GM12878 (cell line): ENCODE measurements at regions not wholly inside any gene's neighbourhood (a gene's known extent, or its start where the extent isn't known, plus 50 kb on each side); places are given as distances from the start of the nearest gene placed in this dataset.

Source experiments
- ATAC-seq: fragments of 200-7000 bp; cut with Tn5 transposase; 3 replicates; pipeline ENCODE4 v1.9.1; 2020; ENCODE audit warnings: mild to moderate bottlenecking, moderate library complexity
- BruUV-seq: library from RNA; stranded (reverse); fragments of 400-500 nt; replicated peaks from 2 replicates; lab custom pipeline; 2021; lab: Mats Ljungman, UMichigan
- CTCF ChIA-PET: fragments of 300-600 bp; sonication (Branson Sonifier 250); formaldehyde crosslinking; extraction: SDS; loops from one replicate; lab custom pipeline; 2021; ENCODE audit warnings: inconsistent platforms; lab: Yijun Ruan, JAX
- POLR2A ChIA-PET: fragments of 350-600 bp; formaldehyde crosslinking; extraction: SDS; loops from one replicate; lab custom pipeline; 2021; ENCODE audit warnings: inconsistent platforms; lab: Charles Lee
- RAD21 ChIA-PET: fragments of 300-600 bp; sonication (Branson Sonifier 250); formaldehyde crosslinking; loops from one replicate; lab custom pipeline; 2023; ENCODE audit warnings: antibody characterized with exemption; ENCODE audit not compliant: unreplicated experiment; lab: Charles Lee
- SMC1A ChIA-PET: fragments of 300-600 bp; sonication (Branson Sonifier 250); formaldehyde crosslinking; loops from one replicate; lab custom pipeline; 2023; ENCODE audit not compliant: unreplicated experiment, uncharacterized antibody; lab: Charles Lee
- DNase-seq: peaks from one replicate; pipeline ENCODE4 v3.0.0-alpha.2; 2011; ENCODE audit warnings: low read depth, low spot score
- FAIRE-seq: peaks from 3 replicates; lab custom pipeline; 2011; peaks lifted over from hg19 to GRCh38; lab: Jason Lieb, UNC
- H2AFZ ChIP-seq: 2 replicates; pipeline ENCODE4 v1.6.0; 2011; ENCODE audit warnings: low read depth, low read length, control low read depth; ENCODE audit not compliant: control insufficient read depth
- H3K27ac ChIP-seq: 2 replicates; pipeline ENCODE4 v1.5.1; 2011; ENCODE audit warnings: control low read depth; ENCODE audit not compliant: control insufficient read depth, insufficient read depth
- H3K27me3 ChIP-seq, 2 experiments: replicated peaks in 1 of 2; 2 replicates each; pipeline versions ENCODE4 v1.6.0 to v1.6.1; 2011; ENCODE audit warnings: low read length in 1 of 2; ENCODE audit not compliant: control insufficient read depth in 2 of 2, insufficient read depth in 2 of 2
- H3K36me3 ChIP-seq, 2 experiments: 2 replicates each; pipeline ENCODE4 v1.5.1; 2011; ENCODE audit warnings: low read length in 1 of 2; ENCODE audit not compliant: control insufficient read depth in 2 of 2, insufficient read depth in 2 of 2
- H3K4me1 ChIP-seq: 2 replicates; pipeline ENCODE4 v1.6.1; 2011; ENCODE audit warnings: mild to moderate bottlenecking, low read length, moderate library complexity, mixed read lengths; ENCODE audit not compliant: control insufficient read depth, insufficient read depth
- H3K4me2 ChIP-seq: 2 replicates; pipeline ENCODE4 v1.6.0; 2011; ENCODE audit warnings: control low read depth; ENCODE audit not compliant: control insufficient read depth, insufficient read depth
- H3K4me3 ChIP-seq: fragments of 200-600 bp; sonication (generic); 2 replicates; pipeline ENCODE4 v1.5.1; 2016
- H3K79me2 ChIP-seq: 2 replicates; pipeline ENCODE4 v1.6.0; 2011; ENCODE audit warnings: low read length; ENCODE audit not compliant: control insufficient read depth, insufficient read depth
- H3K9ac ChIP-seq: 2 replicates; pipeline ENCODE4 v1.8.0; 2011; ENCODE audit warnings: low read length, control low read depth, mixed read lengths; ENCODE audit not compliant: control insufficient read depth, insufficient read depth
- H3K9me3 ChIP-seq: replicated peaks from 3 replicates; pipeline ENCODE4 v1.5.1; 2011; ENCODE audit warnings: mild to moderate bottlenecking, low read length; ENCODE audit not compliant: control insufficient read depth, insufficient read depth
- H4K20me1 ChIP-seq: 2 replicates; pipeline ENCODE4 v1.6.0; 2011; ENCODE audit not compliant: control insufficient read depth, insufficient read depth
- ASH2L ChIP-seq: fragments of 300-600, 200-600 bp; sonication (generic); IDR thresholded peaks from 2 replicates; pipeline ENCODE4 v1.6.1; 2017; ENCODE audit warnings: low read depth, mild to moderate bottlenecking, borderline replicate concordance
- LARP7 ChIP-seq: fragments of 450-650 bp; IDR thresholded peaks from 2 replicates; pipeline ENCODE4 v1.6.1; 2017; ENCODE audit warnings: mild to moderate bottlenecking
- NFXL1 ChIP-seq: fragments of 450-650 bp; IDR thresholded peaks from 2 replicates; pipeline ENCODE4 v1.6.1; 2017; ENCODE audit warnings: antibody characterized with exemption, mild to moderate bottlenecking, borderline replicate concordance
- NRF1 ChIP-seq: conservative IDR thresholded peaks from 2 replicates; pipeline ENCODE4 v1.6.1; 2011; ENCODE audit warnings: mild to moderate bottlenecking, low read depth, low read length, improper control_type of control experiment
- PAX8 ChIP-seq: fragments of 450-650 bp; IDR thresholded peaks from 2 replicates; pipeline ENCODE4 v1.6.1; 2017; ENCODE audit warnings: mild to moderate bottlenecking, moderate library complexity
- POLR2AphosphoS5 ChIP-seq: IDR thresholded peaks from 2 replicates; pipeline ENCODE4 v1.6.1; 2011; ENCODE audit warnings: mild to moderate bottlenecking, low read length, inconsistent platforms
- WGBS: methylation state at CpG from one replicate; pipeline ENCODE4 v1.1.6; 2016; ENCODE audit warnings: low lambda C conversion rate; ENCODE audit not compliant: insufficient replicate concordance, insufficient coverage; ENCODE audit errors: missing lambda C conversion rate; 5-methylcytosine and 5-hydroxymethylcytosine counted together
- in situ Hi-C: fragments of 300-500 bp; cut with MboI; formaldehyde crosslinking; loops from 9 replicates; pipeline ENCODE4 v1.14.3; 2018; ENCODE audit warnings: mixed read lengths
- intact Hi-C: fragments of 100-400 bp; cut with micrococcal nuclease; formaldehyde crosslinking; loops from one replicate; pipeline ENCODE4 v1.14.2; 2022; ENCODE audit not compliant: unreplicated experiment
- TF ChIP-seq, protein P1 (sequence below): fragments of 450-650 bp; IDR thresholded peaks from 2 replicates; pipeline ENCODE4 v1.6.1; 2017; ENCODE audit warnings: low read depth, mild to moderate bottlenecking, moderate library complexity
- TF ChIP-seq, protein P2 (sequence below): fragments of 450-650 bp; IDR thresholded peaks from 2 replicates; pipeline ENCODE4 v1.6.1; 2017; ENCODE audit warnings: mild to moderate bottlenecking, low read depth, inconsistent platforms; ENCODE audit not compliant: poor library complexity, severe bottlenecking
- TF ChIP-seq, protein P3 (sequence below): IDR thresholded peaks from 2 replicates; pipeline ENCODE4 v1.6.1; 2012; ENCODE audit warnings: mild to moderate bottlenecking, low read depth, low read length
- TF ChIP-seq, protein P4 (sequence below): IDR thresholded peaks from 2 replicates; pipeline ENCODE4 v1.6.1; 2012; ENCODE audit warnings: improper control_type of control experiment, low read depth, low read length; ENCODE audit not compliant: insufficient replicate concordance

DNA sequence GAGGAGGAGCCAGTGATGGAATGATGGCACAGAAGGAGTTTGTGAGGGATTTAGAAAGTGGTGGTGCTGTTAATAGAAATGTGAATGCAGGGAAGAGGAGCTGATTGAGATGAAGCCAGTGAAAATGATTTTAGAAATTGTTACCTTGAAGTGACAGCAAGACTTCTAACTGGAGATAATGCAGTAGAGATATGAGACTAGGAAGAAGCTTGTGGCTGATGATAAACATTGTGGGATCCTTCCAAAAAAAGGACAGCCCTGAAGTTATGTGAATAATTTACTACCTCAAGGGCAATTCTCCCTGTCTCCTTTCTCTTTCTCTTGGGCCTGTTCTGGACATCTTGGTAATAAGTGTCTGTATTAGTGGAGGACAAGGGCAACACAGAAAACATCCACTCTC, 138.6 kb downstream of the LSMEM1 start (continued):
- TF ChIP-seq, protein P1, sequence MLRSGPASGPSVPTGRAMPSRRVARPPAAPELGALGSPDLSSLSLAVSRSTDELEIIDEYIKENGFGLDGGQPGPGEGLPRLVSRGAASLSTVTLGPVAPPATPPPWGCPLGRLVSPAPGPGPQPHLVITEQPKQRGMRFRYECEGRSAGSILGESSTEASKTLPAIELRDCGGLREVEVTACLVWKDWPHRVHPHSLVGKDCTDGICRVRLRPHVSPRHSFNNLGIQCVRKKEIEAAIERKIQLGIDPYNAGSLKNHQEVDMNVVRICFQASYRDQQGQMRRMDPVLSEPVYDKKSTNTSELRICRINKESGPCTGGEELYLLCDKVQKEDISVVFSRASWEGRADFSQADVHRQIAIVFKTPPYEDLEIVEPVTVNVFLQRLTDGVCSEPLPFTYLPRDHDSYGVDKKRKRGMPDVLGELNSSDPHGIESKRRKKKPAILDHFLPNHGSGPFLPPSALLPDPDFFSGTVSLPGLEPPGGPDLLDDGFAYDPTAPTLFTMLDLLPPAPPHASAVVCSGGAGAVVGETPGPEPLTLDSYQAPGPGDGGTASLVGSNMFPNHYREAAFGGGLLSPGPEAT, result no peak
- no peak for TF ChIP-seq NRF1

DNA sequence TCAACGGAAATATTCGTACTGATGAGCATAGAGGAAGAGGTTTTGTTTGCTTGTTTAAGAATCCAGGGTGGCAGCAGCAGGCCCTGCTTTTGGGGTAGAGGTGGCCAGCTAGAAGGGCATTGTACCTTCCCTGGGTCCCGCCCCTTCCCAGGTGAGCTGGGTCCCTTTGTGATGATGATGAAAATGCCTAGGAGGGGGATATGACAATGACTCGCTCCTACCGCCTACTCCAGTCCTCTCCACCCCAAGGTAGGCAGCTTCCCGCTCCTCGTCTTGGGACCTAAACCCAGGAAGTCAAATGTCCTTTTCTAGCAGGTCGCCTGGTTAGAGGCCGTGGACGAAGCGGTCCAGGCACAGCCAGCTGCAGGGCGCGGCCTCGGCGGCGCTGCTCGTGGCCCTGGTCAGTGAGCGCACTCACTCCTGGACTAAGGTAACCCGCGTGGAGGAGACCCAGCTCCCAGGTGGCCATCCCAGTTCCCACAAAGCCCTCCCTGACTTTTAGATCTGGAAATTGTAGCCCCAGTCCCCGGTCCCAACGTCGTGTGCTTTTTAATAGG, 141.4 kb downstream of the LSMEM1 start:
- FAIRE-seq (no peak), ATAC-seq (no peak), DNase-seq (no peak)
- Histone ChIP-seq H3K9me3 (no peaks in the 10 kb centered on the region; the same call in 2 of the 3 replicates), H3K4me3 (no peak overlapping the region), H3K79me2 (no peaks in the 10 kb centered on the region), H3K36me3 (no peaks in the 10 kb centered on the region), H2AFZ (no peak overlapping the region), H3K4me1 (no peaks in the 10 kb centered on the region), H4K20me1 (no peaks in the 10 kb centered on the region), H3K4me2 (no peak overlapping the region), H3K27ac (no peak overlapping the region), H3K27me3 (no peaks in the 10 kb centered on the region), H3K9ac (no peak overlapping the region)
- intact Hi-C loops, result no loop called here
- BruUV-seq, result no TSS peak
- ChIA-PET SMC1A (no interaction called here), POLR2A (no interaction called here), RAD21 (no interaction called here), CTCF (no interaction called here)
- in situ Hi-C loops, result no loop called here
- 67% methylated on average over 21 of the region's 23 CpGs for WGBS
- no peak for TF ChIP-seq PAX8
- TF ChIP-seq, protein P2, sequence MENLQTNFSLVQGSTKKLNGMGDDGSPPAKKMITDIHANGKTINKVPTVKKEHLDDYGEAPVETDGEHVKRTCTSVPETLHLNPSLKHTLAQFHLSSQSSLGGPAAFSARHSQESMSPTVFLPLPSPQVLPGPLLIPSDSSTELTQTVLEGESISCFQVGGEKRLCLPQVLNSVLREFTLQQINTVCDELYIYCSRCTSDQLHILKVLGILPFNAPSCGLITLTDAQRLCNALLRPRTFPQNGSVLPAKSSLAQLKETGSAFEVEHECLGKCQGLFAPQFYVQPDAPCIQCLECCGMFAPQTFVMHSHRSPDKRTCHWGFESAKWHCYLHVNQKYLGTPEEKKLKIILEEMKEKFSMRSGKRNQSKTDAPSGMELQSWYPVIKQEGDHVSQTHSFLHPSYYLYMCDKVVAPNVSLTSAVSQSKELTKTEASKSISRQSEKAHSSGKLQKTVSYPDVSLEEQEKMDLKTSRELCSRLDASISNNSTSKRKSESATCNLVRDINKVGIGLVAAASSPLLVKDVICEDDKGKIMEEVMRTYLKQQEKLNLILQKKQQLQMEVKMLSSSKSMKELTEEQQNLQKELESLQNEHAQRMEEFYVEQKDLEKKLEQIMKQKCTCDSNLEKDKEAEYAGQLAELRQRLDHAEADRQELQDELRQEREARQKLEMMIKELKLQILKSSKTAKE, result no peak
- TF ChIP-seq POLR2AphosphoS5, result no peak
- TF ChIP-seq, protein P3, sequence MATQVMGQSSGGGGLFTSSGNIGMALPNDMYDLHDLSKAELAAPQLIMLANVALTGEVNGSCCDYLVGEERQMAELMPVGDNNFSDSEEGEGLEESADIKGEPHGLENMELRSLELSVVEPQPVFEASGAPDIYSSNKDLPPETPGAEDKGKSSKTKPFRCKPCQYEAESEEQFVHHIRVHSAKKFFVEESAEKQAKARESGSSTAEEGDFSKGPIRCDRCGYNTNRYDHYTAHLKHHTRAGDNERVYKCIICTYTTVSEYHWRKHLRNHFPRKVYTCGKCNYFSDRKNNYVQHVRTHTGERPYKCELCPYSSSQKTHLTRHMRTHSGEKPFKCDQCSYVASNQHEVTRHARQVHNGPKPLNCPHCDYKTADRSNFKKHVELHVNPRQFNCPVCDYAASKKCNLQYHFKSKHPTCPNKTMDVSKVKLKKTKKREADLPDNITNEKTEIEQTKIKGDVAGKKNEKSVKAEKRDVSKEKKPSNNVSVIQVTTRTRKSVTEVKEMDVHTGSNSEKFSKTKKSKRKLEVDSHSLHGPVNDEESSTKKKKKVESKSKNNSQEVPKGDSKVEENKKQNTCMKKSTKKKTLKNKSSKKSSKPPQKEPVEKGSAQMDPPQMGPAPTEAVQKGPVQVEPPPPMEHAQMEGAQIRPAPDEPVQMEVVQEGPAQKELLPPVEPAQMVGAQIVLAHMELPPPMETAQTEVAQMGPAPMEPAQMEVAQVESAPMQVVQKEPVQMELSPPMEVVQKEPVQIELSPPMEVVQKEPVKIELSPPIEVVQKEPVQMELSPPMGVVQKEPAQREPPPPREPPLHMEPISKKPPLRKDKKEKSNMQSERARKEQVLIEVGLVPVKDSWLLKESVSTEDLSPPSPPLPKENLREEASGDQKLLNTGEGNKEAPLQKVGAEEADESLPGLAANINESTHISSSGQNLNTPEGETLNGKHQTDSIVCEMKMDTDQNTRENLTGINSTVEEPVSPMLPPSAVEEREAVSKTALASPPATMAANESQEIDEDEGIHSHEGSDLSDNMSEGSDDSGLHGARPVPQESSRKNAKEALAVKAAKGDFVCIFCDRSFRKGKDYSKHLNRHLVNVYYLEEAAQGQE, result no peak
- no peak for TF ChIP-seq LARP7
- TF ChIP-seq NFXL1, result no peak
- TF ChIP-seq ASH2L, result no peak
- TF ChIP-seq, protein P4, sequence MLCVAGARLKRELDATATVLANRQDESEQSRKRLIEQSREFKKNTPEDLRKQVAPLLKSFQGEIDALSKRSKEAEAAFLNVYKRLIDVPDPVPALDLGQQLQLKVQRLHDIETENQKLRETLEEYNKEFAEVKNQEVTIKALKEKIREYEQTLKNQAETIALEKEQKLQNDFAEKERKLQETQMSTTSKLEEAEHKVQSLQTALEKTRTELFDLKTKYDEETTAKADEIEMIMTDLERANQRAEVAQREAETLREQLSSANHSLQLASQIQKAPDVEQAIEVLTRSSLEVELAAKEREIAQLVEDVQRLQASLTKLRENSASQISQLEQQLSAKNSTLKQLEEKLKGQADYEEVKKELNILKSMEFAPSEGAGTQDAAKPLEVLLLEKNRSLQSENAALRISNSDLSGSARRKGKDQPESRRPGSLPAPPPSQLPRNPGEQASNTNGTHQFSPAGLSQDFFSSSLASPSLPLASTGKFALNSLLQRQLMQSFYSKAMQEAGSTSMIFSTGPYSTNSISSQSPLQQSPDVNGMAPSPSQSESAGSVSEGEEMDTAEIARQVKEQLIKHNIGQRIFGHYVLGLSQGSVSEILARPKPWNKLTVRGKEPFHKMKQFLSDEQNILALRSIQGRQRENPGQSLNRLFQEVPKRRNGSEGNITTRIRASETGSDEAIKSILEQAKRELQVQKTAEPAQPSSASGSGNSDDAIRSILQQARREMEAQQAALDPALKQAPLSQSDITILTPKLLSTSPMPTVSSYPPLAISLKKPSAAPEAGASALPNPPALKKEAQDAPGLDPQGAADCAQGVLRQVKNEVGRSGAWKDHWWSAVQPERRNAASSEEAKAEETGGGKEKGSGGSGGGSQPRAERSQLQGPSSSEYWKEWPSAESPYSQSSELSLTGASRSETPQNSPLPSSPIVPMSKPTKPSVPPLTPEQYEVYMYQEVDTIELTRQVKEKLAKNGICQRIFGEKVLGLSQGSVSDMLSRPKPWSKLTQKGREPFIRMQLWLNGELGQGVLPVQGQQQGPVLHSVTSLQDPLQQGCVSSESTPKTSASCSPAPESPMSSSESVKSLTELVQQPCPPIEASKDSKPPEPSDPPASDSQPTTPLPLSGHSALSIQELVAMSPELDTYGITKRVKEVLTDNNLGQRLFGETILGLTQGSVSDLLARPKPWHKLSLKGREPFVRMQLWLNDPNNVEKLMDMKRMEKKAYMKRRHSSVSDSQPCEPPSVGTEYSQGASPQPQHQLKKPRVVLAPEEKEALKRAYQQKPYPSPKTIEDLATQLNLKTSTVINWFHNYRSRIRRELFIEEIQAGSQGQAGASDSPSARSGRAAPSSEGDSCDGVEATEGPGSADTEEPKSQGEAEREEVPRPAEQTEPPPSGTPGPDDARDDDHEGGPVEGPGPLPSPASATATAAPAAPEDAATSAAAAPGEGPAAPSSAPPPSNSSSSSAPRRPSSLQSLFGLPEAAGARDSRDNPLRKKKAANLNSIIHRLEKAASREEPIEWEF, result no peak
